GM10266 (cell line): ENCODE measurements at regions not wholly inside any gene's neighbourhood (a gene's known extent, or its start where the extent isn't known, plus 50 kb on each side); places are given as distances from the start of the nearest gene placed in this dataset.

Source experiments
- DNase-seq: peaks from one replicate; pipeline ENCODE4 v3.0.0; 2012; ENCODE audit errors: extremely low spot score
- CTCF ChIP-seq: IDR thresholded peaks from 2 replicates; pipeline ENCODE4 v1.5.1; 2012; ENCODE audit warnings: mild to moderate bottlenecking, low read depth; ENCODE audit not compliant: control insufficient read depth, insufficient read depth; ENCODE audit errors: missing control alignments

DNA sequence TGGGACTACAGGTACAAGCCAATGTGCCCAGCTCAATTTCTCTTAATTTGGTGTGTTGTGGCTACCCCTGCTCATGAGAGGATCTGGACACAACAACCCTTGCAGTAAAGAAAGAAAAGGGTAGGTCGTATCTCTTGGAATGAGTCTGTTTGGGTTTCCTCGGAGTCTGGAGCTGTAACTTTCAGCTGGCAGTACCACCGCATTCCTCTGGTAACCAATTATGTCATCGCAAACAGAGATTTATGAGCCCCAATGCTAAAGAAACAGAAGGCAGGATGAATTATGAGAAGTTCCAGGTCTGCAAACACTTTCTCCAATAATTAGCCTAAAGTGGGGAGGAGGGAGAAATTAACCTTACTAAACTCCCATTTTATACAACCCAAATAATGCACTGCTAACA lies 186.6 kb upstream of the NRP1 start:
- DNase-seq = no peak
- no peak for TF ChIP-seq CTCF

DNA sequence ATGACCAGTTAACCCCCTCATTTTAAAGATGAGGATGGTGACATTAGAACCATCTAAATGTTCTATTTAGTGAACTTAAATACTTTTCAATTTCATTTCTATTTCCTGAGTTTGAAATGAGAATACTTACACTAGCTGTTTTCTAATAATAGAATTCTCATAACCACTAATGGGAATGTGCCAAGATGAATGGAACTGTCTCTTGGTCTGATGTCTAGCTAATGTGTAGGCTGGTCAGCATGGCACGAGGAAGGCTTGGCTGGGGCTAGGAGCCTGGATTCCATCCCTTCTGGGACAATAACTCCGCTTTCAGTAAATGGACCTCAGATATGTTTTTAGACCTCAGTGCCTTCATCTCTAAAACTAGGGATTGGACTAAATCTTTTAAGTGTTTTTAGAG lies 185.8 kb upstream of the NRP1 start:
- DNase-seq = no peak
- TF ChIP-seq CTCF = no peak

DNA sequence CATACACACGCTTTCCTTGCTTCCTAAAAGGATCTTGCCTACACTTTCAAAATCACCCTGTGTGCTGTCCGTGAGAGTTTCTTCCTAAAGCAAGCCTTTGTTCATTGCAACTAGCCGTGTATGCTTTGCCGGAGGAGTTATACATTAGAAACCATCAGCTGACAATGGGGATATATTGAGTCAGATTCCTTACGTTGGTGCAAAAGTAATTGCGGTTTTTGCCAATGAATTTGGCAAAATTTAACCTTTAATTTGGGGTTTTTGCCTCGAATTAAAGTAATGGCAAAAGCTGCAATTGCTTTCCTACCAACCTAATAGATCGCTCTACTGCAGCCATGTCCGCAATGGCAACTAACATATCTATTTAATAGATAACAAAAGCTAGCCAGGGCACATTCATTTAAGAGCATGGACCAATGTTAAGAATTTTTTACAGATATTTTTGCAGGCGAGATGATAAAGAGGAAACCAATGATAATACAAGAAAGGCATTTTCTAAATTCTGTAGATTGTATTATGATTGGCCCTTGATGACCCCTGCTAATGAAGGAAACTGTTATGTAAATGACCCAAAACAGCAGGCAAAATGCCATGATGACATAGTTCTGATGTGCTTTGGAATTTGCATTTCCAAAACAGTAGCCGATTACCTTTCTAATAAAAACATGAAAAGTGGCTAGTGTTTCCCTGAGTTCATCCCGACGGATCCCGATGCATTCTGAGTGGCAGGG lies 184.8 kb upstream of the NRP1 start:
- TF ChIP-seq CTCF = no peak
- no peak for DNase-seq

GRCh38 chr10:33510206-33510605 lies 175.7 kb upstream of the NRP1 start:
- DNase-seq = no peak
- no peak for TF ChIP-seq CTCF

- DNase-seq = peak; percentile 57
- no peak for TF ChIP-seq CTCF
Observed at GRCh38 chr10:33509231-33509831, 174.9 kb upstream of the NRP1 start.

DNA sequence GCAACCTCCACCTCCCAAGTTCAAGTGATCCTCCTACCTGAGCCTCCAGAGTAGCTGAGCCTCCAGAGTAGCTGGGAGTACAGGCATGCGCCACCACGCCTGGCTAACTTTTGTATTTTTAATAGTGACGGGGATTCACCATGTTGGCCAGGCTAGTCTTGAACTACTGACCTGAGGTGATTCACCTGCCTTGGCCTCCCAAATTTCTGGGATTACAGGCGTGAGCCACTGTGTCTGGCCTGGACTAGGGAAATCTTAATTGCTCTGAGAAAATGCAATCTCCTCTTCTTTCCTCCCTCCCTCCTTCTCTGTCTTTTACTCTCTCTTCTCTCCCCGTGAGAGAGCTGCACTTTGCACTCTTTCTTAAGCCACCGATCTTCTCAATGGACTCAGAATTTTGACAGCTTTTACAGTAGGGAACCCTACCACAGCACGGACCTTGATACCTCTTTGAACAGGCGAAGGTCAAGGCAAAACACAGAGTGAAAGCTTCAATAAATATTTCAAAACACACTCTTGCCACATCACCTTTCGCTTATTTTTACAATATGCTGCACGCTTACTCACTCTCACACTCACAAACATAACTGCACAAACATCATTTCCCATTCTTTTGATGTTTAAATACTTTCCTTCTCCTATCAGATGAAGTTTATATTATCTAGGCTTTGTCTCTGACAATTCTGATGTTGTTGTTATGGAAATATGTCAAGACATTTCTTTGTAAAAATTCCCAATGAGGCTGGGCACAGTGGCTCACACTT lies 173.4 kb upstream of the NRP1 start:
- DNase-seq = no peak
- TF ChIP-seq CTCF = no peak
